Fibroblast of lung (primary cell): ENCODE measurements at regions not wholly inside any gene's neighbourhood (a gene's known extent, or its start where the extent isn't known, plus 50 kb on each side); places are given as distances from the start of the nearest gene placed in this dataset.

Experiments
- CTCF ChIP-seq, 2 donors: IDR thresholded peaks in 1 of 2; conservative IDR thresholded peaks in 1 of 2; 1 replicate in 1 of 2; 2 replicates in 1 of 2; pipeline ENCODE4 v1.5.1; 2011 to 2012; ENCODE audit warnings: low read length in 2 of 2, control low read depth in 1 of 2, inconsistent platforms in 1 of 2, low read depth in 1 of 2, mild to moderate bottlenecking in 1 of 2
- EZH2 ChIP-seq: IDR thresholded peaks from 2 replicates; pipeline ENCODE4 v1.5.1; 2012; ENCODE audit warnings: low read length, control low read depth, mild to moderate bottlenecking; ENCODE audit errors: missing control alignments

- TF ChIP-seq CTCF (conservative IDR thresholded peaks at IDR 0.05 in 1 of 2, IDR thresholded peaks at IDR 0.05 in 1 of 2; ENCODE audit: low read depth in 1 of 2, low read length in 2 of 2), result no peak
- TF ChIP-seq EZH2, result no peak
Observed at GRCh38 chr11:130636722-130637464, 188.4 kb downstream of the ADAMTS15 start.
